Hindlimb muscle (tissue), 1 donor: ENCODE measurements at regions not wholly inside any gene's neighbourhood (a gene's known extent, or its start where the extent isn't known, plus 50 kb on each side); places are given as distances from the start of the nearest gene placed in this dataset.

ENCODE experiments used
- DNase-seq: peaks from one replicate; pipeline ENCODE4 v3.0.0-alpha.2; 2013

DNA sequence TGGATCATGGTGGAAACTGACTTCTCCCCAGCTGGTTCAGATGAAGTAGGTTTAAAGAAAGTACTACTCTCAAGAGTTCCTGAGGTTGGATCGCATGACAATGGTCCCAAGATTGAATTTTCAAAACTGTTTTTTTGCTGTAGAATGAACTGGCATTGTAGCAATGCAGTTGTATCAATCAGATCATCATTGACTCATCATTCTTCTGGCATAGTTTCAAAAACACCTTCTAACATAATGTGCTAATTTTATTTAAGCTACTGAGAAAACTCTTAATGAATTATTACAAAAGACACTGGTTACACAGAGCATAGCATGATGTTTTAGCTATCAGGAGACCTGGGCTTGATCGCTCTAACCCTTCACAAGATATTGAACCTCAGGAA, 384.5 kb upstream of the DCN start:
- DNase-seq, result no peak

DNA sequence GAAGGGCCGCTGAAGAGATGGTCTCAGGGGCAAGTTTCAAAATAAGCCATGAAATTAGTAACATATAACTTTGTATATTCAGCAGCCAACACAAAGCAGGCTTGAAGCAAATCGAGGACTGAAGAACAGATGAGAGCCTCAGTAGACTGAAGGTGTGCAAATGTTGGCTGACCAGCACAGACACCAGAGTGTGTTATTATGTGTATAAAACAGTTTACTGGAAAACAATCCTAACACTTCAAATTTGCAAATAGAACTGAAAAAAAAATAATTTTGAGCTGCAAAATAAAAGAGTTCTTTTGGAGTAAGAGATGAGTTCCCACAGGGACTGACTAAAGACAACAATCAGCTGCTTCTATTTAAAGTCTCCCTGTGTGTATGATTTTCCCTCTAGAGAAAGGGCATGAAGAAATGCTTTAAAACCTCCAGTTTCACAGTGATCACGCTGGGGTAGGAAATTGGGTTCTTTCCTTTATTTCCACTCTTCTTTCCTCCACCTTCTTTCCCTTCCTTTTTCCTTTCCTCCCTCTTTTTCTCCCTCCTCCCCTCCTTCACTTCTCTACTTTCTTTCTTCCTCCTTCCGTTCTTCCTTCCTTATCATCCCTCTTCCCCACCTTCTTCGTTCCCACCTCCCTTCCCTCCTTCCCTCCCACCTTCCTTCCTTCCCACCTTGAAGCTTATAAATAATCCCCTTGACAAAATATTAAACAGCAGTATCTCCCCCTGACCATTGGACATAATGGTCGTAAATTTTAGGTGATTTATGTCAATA, 383.9 kb upstream of the DCN start:
- no peak for DNase-seq

DNA sequence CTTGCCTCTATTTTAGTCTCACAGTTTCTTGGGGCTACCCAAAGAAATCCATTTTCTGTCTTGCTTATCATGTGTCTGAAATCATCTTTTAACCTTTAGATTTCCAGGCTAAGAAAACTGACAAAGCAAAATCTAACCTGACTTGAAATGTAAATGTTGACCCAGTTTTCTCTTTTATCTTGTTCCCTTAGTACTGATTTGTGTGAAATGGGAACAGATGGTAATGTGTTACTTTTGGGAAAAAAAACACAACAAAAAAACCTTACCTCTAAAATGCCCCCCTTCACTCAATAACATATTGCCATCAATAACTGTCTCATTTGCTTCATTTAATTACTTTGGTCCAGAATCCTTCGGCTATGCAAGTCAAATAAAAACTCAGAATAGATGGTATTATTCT, 383.2 kb upstream of the DCN start:
- no peak for DNase-seq

DNA sequence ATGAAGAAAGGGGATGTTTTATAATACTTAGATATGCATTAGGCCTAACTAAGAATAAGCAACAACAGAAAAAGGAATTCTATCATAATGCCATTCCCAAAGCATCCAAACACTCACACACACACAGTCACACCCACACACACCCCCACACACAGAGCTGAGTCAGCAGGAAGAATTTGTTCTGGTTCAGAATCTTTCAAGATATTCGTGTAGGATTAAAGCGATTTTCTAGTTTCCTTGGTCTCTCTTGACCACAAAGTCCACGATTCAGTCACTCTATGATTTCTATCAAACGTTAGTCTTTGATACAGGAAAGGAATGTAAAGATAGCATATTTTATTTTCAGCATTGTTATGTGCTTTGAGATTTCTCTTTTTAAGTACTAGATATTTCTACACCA, 382.6 kb upstream of the DCN start:
- no peak for DNase-seq

DNA sequence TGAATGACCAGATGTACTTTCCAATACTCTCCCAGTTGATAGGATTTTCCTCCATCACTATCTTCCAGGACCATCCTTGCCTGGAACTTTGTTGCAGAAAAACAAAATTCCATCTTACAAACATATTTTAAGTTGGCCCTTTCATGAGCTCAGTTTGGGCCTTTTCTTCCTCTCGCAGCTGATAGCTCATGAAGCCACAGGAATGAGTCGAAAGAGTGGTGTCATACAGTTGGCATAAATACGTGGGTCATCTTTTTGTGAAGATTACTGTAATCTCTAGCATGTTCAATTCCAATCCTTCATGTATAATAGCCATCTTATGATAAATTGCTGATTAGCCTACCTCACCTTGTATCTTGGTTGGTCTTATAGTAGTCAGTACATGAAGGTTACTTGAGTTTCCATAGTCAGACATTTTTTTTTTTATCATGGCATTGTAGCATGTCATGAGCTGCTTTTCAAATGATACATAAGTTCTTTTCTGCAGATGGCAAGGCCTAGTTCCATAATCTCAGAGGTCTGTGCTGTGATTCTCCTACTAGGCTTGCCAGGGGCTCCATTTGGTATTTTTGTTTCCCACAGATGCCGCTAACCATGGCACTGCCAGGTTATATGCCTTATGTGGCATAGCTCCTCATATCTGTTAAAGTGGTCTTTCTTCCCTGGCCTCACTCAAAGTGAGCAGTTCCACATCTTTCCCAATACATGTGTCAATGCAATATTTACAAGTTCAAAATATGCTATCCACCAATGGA, 380.6 kb upstream of the DCN start:
- DNase-seq, result no peak

DNA sequence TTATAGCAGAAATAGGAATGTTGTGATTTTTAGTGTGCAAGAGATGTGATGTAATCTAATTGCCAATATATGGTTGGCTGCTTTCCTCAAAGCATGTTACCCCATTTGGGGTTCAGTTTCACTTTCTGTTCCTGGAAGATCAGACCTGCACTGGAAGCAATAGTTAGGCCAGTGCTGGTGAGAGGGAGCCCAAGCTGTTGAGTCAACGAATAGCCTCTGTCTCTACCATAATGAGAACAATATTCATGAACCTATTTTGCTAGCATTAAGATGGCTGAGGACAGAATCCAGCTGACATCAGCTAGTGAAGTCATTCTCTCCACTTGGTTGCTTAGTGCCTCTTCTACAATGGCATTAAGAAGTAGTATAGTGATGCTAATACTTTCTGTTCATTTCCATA, 379.9 kb upstream of the DCN start:
- peak; percentile 20 for DNase-seq

DNA sequence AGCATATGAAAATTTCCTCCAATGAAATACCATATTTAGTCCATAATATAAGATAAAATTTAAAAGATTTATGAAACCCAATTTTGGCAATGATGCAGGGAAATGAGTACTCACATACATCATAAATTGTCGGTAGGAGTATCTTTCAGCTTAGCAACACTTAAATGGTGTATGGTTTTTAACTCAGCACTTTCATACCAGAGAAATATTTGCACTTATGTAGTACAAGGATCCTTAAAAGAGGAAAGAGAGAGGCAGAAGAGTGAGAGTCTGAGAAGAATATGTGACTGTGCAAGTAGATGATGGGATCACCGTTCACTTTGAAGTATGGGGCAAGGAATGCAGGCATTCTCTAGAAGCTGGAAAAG, 379.3 kb upstream of the DCN start:
- peak; percentile 19 for DNase-seq

DNA sequence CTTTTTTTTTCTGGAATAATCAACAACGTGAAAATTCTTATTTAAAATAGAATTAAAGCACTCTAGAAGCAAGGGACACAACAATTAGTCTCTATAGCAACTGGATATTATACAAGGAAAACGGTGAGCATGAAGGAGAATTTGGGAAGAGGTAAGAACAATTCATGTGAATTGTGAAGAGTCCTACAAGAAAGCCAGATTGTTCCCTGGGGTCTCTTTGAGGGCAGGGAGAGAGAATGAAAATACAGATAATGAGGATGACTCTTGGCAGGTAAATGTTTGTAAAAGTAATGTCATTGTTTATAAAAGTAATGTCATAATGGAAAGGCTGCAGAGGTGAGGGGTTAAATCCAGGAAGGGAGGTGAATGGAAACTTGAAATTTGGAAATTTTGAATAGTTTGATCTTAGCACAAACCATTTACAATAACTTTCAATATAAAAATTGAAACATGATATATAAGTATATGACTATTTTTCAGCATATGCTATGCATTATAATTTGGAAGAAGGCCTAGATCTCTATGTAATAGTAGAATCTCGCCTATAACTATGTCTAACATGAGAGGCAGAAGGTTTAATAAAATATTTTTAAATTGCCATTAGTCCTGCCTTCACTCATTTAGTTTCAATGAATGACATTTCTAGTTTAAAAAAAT, 378.8 kb upstream of the DCN start:
- peak; percentile 43 for DNase-seq

DNA sequence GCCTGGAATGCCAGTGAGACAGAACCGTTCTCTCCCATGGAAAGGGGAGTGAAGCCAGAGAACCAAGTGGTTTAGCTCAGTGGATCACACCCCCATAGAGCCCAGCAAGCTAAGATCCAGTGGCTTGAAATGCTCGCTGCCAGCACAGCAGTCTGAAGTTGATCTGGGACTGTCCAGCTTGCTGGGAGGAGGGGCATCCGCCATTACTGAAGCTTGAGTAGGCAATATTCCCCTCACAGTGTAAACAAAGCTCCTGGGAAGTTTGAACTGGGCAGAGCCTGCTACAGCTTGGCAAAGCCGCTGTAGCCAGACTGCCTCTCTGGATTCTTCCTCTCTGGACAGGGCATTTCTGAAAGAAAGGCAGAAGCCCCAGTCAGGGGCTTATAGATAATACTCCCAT, 374.3 kb upstream of the DCN start:
- DNase-seq, result no peak

DNA sequence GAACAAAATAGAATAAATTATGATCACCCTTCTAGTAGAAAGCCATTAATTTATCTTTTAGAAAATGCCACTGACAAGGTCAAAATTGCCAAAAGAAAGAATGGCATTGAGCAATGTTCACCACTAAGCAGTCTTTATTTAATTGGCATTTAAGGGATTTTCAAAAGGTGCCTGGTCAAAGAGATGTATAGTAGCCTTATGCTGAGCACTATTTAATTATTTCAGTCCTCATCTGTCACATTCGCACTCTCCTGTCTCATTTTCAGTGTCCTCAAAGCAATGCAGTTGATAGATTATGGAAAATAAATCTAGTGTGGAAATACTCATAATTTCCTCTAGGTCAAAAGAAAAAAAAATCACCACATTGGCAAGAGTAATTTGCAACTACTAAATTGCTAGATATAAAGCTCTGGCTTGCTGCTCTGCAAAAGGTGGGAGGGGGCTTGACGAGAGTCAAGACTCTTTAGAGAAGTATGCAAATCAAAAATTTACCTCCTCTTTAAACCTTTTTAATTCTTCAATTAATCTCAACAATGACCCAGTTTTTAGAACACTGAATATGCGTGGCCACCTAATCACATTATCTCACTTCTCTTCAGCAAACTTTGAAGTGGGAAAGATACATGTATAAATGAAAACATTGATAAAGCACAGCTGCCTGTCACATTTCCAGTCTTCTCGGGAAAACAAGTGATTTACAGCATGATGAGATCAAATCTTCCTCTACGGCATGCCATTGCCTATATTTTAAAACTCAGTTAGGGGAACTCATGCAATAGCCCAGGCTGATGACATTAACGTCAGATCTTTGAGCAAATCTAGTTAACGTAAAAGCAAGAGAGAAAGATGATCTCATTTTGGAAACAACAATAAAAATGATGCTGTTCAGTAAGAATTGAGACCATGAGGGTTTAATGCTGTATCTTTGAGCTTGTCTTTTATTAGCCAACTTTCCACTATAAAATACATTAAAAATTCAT, 373.1 kb upstream of the DCN start:
- DNase-seq, result peak; percentile 13

DNA sequence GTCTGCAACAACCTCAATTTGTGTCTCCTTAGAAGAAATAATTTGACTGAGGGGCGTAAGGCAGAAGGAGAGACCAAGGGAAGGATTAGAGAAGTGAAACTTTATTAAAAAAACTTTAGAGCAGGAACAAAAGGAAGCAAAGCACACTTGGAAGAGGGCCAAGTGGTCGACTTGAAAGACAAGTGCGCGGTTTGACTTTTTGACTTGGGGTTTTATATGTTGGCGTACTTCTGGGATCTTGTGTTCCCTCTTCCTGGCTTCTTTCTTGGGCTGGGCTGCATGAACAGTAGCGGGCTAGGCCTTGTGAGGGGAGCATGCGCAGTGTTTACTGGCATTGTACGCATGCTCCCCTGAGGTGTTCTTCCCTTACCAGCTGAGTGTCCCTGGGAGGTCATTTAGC, 369.3 kb upstream of the DCN start:
- DNase-seq, result peak; percentile 11

DNA sequence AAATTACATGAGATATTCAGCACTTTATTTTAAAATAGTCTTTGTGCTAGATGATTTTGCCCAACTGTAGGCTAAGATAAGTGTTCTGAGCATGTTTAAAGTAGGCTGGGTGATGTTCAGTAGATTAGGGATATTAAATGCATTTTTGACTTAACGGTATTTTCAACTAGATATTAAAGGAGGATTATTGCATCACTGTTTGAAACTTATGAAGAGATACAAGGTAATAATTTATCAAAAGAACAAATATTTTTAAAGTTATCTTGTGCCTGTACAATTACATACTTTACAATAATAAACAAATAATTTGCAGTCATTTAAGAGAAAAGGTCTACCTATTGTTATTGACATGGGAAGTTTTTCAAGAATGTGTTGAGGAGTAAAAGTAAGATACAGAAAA, 368.6 kb upstream of the DCN start:
- no peak for DNase-seq

DNA sequence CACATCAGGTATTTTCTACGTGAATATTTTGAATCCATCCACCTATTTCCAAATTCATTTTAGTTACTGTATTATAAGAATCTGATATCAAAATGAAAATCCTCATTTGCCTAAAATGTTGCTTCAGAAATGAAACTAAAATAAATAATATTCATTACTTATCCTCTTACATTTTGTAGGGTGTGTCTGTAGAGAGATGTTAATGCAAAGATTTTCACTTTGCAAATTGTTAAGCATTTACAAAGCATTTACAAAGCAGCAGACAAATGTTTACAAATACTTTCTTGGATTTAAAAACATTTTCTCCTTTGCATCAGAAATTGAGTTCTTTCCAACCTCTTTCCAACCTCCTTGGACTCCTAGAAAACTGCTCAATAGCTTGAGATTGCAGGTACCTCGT, 360.0 kb upstream of the DCN start:
- DNase-seq, result no peak

DNA sequence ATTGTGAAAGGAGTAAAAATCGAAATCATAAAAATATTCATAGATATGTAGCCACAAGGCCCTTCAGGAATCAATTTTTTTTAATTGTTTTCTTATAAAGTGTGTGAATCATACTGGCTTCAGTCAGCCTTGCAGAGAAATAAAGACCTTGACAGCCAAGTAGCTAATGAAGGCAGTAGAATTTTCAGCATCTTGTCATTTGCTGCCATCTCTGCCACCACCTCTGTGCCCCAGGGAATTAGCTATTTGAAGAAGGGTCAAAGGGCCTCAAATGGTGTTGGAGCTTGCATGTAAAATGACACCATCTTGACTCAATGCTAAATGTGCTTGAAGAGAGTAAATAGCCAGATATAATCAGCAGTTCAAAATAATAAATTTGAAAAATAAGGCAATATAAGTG, 359.4 kb upstream of the DCN start:
- DNase-seq, result no peak

DNA sequence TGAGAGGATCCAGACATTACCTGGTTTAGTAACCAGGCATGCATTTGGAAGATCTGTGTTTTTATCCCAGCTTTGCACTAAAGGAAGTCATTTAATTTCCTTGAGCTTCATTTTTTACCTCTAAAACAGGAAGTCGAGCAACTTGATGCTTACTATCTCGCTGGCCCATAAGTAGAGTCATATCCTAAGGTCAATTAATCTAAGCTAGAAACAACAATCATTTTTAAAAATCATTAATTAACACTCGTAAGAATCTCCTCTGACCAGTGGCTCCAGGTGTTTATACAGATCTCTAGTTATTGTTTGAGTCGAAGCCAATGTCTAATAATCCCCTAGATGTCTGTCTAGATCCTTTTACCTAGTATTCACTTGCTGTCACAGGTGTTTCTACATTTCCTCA, 355.8 kb upstream of the DCN start:
- DNase-seq, result no peak

DNA sequence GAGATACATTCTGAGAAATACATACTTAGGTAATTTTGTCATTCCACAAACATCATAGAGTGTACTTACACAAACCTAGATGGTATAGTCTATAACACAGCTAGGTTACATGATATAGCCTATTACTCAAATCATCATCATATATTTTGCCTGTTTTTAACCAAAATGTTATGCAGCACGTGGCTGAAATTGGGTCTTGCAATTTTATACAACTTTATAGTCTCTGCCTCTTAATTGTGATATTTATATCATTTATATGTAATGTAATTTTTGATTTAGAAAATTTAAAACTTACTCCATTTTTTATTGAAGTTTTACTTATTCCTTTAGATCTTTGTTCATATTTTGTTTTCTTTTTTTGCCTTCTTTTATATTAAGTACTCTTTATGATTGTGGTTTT, 350.7 kb upstream of the DCN start:
- no peak for DNase-seq

DNA sequence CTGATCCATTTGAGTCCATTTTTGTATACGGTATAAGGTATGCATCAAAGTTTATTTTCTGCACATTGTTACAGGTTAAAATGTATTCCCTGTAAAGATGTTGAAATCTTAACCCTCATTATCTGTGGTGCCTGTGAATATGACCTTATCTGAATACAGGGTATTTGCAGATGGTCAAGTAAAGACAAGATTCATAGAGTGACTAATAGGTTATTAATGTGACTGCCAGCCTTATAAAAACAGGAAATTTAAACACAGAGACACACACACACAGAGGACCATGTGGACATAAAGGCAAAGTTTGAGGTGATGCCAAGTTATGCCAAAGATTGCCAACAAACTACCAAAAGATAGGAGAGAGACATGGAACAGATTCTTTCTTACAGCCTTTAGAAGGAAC, 347.2 kb upstream of the DCN start:
- no peak for DNase-seq

DNA sequence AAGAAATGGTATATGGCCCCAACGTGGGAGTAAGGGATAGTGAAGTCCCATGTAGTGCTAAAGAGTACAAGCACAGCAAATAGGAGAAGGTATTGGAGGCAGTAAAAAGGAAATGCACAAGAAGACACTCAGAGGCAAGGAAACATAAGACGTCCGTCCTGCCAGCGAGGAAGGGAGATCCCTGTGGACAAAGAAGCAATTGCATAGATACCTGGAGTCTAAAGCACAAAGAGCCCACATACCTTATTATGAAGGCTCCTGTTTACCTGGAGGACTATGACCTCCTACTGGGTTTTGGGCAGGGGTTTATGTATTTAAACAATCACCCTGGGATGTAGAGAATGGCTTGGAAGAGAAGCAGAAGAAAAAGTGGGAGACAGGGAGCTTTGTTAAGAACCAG, 341.2 kb upstream of the DCN start:
- DNase-seq, result no peak

DNA sequence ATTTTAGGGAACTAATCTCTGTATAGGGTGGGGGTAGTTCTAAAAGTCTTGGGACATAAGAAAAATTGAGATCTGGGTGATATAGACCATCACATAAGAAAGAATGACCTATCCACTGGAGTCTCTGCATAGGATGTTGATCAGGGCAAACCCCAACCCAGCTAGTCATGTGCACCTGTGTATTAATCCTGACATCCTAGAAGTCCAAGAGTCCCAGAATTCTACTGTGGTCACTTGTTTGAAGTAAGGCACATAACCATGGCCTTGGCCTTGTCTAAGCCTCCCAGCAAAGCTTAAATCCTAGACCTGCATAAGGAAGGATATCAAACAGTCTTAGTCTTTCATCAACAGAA, 334.1 kb upstream of the DCN start:
- no peak for DNase-seq

DNA sequence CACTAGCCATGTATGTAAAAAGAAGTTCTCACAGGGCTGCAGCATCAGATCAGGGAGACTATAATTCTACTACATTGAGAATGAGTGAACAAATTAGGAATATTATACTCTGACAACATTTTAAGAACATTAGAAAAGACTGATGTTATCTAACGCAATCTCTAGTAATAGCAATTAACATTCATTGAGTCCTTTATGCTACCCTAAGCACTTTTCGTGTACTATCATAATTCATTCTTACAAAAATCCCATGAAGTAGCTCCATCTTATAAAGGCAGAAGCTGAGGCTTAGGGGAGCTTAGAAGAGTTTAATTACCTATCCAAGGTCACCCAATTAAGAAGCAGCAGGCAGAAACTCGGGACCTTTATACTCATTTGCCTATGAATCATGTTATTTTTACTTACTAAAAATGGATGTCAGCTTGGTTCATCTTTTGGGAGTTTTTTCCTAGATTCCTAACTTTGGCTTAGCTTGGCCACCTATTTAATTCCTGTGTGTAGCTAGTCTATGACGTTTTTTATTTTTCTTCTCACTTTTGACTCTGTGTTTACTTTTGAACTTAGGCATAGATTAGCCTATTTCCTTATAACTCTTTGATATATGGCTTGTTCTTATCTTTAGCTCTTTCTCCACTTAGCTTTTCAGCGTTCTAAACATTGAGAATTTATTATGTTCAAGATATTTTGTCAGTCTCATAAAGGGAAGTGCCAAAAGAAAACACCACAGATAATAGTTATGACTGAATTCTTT, 333.5 kb upstream of the DCN start:
- no peak for DNase-seq

DNA sequence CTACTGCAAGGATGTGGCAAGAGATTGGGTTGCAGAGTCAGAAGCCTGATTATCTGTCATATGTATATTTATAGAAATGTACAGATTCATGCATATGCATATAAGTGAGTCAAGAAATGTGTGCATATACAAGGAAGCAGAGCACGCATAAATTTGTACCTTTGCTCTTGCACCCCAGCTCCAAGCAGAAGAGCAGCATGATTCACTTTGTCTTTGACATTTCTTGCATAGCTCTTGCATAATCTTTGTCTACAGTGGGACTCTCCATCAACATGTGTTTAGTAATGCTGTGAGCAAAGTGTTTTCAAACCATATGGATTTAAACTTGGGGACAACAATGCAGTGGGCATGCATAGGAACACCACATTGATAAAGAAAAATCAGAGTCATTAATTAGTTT, 330.7 kb upstream of the DCN start:
- DNase-seq, result no peak

DNA sequence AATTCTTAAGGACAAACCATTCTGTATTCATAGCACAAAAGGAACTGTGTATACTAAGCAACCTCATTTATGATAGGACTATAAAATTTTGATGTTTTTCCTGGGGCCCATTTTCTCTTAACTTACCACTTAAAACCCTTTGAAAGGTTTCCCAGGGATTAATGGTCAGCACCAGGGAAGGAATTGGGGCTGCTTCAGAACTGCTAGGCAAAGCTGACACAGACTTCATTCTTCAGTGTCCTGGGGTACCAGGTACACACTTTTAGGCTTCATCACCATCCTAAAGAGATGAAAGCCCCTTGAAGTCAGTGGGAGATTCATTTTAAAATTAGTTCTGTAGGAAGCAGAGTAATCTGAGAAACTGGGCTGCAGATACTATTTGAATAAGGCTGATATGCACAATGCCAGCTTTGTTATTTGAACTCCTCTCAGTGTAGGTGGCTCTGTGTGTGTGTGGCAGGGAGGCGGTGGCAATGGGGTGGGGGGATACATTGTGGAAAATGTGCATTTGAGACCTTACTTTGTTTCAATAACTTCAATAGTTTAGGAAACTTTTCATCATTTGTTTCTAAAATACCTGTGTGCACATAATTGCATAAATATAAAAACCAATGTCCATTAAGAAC, 329.3 kb upstream of the DCN start:
- no peak for DNase-seq
